Thyroid gland (tissue), 4 donors: ENCODE measurements at regions not wholly inside any gene's neighbourhood (a gene's known extent, or its start where the extent isn't known, plus 50 kb on each side); places are given as distances from the start of the nearest gene placed in this dataset.

ENCODE experiments used
- CTCF ChIP-seq, 6 experiments: fragments of 200-600 bp in 3 of 6; fragments of 450-650 bp in 3 of 6; sonication (generic) in 3 of 6; IDR thresholded peaks; one replicate each; pipeline ENCODE4 v1.5.1; 2016 to 2019; ENCODE audit warnings: antibody characterized with exemption in 6 of 6, mild to moderate bottlenecking in 2 of 6, inconsistent platforms in 1 of 6, moderate library complexity in 1 of 6
- POLR2A ChIP-seq, 2 donors: fragments of 450-650 bp; IDR thresholded peaks; one replicate each; pipeline ENCODE4 v1.6.1; 2017; ENCODE audit warnings: antibody characterized with exemption in 2 of 2, mild to moderate bottlenecking in 2 of 2, moderate library complexity in 1 of 2

- no peak for TF ChIP-seq CTCF (IDR thresholded peaks at IDR 0.05)
- no peak for TF ChIP-seq POLR2A (IDR thresholded peaks at IDR 0.05)
These were observed 540.3 kb downstream of the KCNJ2 start for GRCh38 chr17:70709596-70709995.
